ENCODE measurements at regions not wholly inside any gene's neighbourhood (a gene's known extent, or its start where the extent isn't known, plus 50 kb on each side); places are given as distances from the start of the nearest gene placed in this dataset.

DNA sequence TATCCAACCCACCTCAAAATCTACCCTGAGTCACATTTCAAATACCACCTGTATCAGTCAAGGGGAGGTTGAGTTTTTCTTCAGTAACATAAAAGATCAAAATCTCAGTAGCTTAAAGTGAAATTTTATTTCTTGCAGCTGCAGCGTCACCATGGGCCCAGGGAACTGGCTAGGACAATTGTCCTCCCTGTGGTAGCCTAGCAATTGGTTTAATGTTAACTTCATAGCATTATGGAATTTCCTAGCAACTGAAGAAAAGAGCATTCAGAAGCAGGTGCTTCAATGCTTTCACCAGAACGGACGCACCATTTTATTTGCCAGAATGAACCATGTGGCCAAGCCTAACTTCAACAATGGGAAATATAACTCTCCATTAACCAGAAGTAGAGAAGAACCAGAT is 359.3 kb upstream of the TSHZ3 start:
- no peaks in the 10 kb centered on the region for H3K4me1 ChIP-seq (ENCODE audit: control insufficient read depth in 1 of 2, insufficient read depth in 2 of 2, low read depth in 1 of 2, low read length in 1 of 2)
- no peak overlapping the region for H3K4me3 ChIP-seq (ENCODE audit: low read depth in 2 of 2, low read length in 1 of 2)
- H3K36me3 ChIP-seq (replicated peaks in 1 of 2; ENCODE audit: control insufficient read depth in 1 of 2, insufficient read depth in 2 of 2, low read length in 1 of 2): no peaks in the 10 kb centered on the region
- ChIA-PET CTCF (no interaction called here), POLR2A (no interaction called here)
- no peak overlapping the region for H2AFZ ChIP-seq (ENCODE audit: low read depth)
- H3F3A ChIP-seq (replicated peaks; ENCODE audit: insufficient read depth): no peaks in the 10 kb centered on the region
- H3K9me3 ChIP-seq: no peaks in the 10 kb centered on the region
- no peaks in the 10 kb centered on the region for H3K27me3 ChIP-seq (ENCODE audit: insufficient read depth)
- TF ChIP-seq FOXM1 (IDR thresholded peaks at IDR 0.05; ENCODE audit: low read depth) (no peak), SIN3A (IDR thresholded peaks at IDR 0.05; ENCODE audit: borderline replicate concordance, low read depth, low read length) (no peak), GABPA (IDR thresholded peaks at IDR 0.05; ENCODE audit: low read depth) (no peak), TCF12 (IDR thresholded peaks at IDR 0.05) (no peak), CHD2 (IDR thresholded peaks at IDR 0.05; ENCODE audit: low read length, partially characterized antibody) (no peak), FOSL2 (IDR thresholded peaks at IDR 0.05; ENCODE audit: borderline replicate concordance, low read depth) (no peak), TAF1 (IDR thresholded peaks at IDR 0.05; ENCODE audit: borderline replicate concordance, low read depth, low read length) (no peak)
- TF ChIP-seq, protein P1, sequence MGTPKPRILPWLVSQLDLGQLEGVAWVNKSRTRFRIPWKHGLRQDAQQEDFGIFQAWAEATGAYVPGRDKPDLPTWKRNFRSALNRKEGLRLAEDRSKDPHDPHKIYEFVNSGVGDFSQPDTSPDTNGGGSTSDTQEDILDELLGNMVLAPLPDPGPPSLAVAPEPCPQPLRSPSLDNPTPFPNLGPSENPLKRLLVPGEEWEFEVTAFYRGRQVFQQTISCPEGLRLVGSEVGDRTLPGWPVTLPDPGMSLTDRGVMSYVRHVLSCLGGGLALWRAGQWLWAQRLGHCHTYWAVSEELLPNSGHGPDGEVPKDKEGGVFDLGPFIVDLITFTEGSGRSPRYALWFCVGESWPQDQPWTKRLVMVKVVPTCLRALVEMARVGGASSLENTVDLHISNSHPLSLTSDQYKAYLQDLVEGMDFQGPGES (IDR thresholded peaks at IDR 0.05; ENCODE audit: low read depth, low read length): no peak
- TF ChIP-seq, protein P2, sequence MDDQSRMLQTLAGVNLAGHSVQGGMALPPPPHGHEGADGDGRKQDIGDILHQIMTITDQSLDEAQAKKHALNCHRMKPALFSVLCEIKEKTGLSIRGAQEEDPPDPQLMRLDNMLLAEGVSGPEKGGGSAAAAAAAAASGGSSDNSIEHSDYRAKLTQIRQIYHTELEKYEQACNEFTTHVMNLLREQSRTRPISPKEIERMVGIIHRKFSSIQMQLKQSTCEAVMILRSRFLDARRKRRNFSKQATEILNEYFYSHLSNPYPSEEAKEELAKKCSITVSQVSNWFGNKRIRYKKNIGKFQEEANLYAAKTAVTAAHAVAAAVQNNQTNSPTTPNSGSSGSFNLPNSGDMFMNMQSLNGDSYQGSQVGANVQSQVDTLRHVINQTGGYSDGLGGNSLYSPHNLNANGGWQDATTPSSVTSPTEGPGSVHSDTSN (IDR thresholded peaks at IDR 0.05): no peak
- TF ChIP-seq, protein P3, sequence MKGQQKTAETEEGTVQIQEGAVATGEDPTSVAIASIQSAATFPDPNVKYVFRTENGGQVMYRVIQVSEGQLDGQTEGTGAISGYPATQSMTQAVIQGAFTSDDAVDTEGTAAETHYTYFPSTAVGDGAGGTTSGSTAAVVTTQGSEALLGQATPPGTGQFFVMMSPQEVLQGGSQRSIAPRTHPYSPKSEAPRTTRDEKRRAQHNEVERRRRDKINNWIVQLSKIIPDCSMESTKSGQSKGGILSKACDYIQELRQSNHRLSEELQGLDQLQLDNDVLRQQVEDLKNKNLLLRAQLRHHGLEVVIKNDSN (IDR thresholded peaks at IDR 0.05; ENCODE audit: borderline replicate concordance, low read depth): no peak
- no peaks in the 10 kb centered on the region for H4K20me1 ChIP-seq (ENCODE audit: insufficient read depth)
- H3K9me2 ChIP-seq: no peaks in the 10 kb centered on the region
- no peak overlapping the region for H3K4me2 ChIP-seq
- no peak overlapping the region for H3K9ac ChIP-seq
- no peaks in the 10 kb centered on the region for H3K79me2 ChIP-seq (ENCODE audit: insufficient read depth)
- no peak for DNase-seq
- H3K27ac ChIP-seq (ENCODE audit: low read depth in 2 of 2, low read length in 1 of 2): no peak overlapping the region
- WGBS (ENCODE audit: low lambda C conversion rate): 37% methylated on average over 3 of the region's 3 CpGs

DNA sequence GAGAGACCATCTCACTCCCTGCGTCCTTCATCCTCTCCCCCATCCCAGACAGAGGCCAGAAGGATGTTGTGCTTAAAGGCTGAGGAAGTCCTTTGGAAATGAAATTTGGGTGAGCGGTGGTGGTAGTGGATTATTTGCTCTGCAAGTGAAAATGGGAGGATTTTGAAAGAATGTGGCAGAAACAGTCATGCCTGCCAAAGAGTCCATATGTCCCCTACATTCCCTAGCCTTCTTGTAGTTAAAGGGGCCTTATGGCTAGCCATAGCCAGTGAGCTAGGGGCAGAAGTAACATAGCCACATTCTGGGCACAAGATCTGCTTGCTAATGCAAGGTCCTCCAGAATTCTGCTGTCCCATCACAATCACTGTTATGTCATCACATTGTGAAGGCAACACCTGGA is 360.2 kb upstream of the TSHZ3 start:
- POLR2A ChIA-PET: no interaction called here
- H3K79me2 ChIP-seq (ENCODE audit: insufficient read depth): no peaks in the 10 kb centered on the region
- no peaks in the 10 kb centered on the region for H3K27me3 ChIP-seq (ENCODE audit: insufficient read depth)
- H2AFZ ChIP-seq (ENCODE audit: low read depth): no peak overlapping the region
- H3K9me3 ChIP-seq: no peaks in the 10 kb centered on the region
- no peaks in the 10 kb centered on the region for H3K9me2 ChIP-seq
- H3K27ac ChIP-seq (ENCODE audit: low read depth in 2 of 2, low read length in 1 of 2): no peak overlapping the region
- H3K4me2 ChIP-seq: no peak overlapping the region
- CTCF ChIA-PET: interaction anchor here (0.5 kb wide), 1 partner anchor 9 kb away, joined by 3 read pairs; no protein-coding TSS in a partner anchor
- H3K4me1 ChIP-seq (ENCODE audit: control insufficient read depth in 1 of 2, insufficient read depth in 2 of 2, low read depth in 1 of 2, low read length in 1 of 2): no peaks in the 10 kb centered on the region
- no peak for DNase-seq
- H4K20me1 ChIP-seq (ENCODE audit: insufficient read depth): no peaks in the 10 kb centered on the region
- 11% methylated on average over 2 of the region's 2 CpGs for WGBS (ENCODE audit: low lambda C conversion rate)
- H3F3A ChIP-seq (replicated peaks; ENCODE audit: insufficient read depth): no peaks in the 10 kb centered on the region
- H3K36me3 ChIP-seq (replicated peaks in 1 of 2; ENCODE audit: control insufficient read depth in 1 of 2, insufficient read depth in 2 of 2, low read length in 1 of 2): no peaks in the 10 kb centered on the region
- H3K9ac ChIP-seq: no peak overlapping the region
- H3K4me3 ChIP-seq (ENCODE audit: low read depth in 2 of 2, low read length in 1 of 2): no peak overlapping the region
- TF ChIP-seq, protein P4, sequence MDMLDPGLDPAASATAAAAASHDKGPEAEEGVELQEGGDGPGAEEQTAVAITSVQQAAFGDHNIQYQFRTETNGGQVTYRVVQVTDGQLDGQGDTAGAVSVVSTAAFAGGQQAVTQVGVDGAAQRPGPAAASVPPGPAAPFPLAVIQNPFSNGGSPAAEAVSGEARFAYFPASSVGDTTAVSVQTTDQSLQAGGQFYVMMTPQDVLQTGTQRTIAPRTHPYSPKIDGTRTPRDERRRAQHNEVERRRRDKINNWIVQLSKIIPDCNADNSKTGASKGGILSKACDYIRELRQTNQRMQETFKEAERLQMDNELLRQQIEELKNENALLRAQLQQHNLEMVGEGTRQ (IDR thresholded peaks at IDR 0.05; ENCODE audit: borderline replicate concordance, low read depth, low read length): no peak
- TF ChIP-seq NFIC (IDR thresholded peaks at IDR 0.05; ENCODE audit: borderline replicate concordance) (no peak), TEAD4 (IDR thresholded peaks at IDR 0.05; ENCODE audit: borderline replicate concordance, insufficient read depth) (no peak), FOXM1 (IDR thresholded peaks at IDR 0.05; ENCODE audit: low read depth) (no peak), NRF1 (IDR thresholded peaks at IDR 0.05; ENCODE audit: low read depth, low read length) (no peak), RXRA (IDR thresholded peaks at IDR 0.05; ENCODE audit: borderline replicate concordance, low read depth) (no peak), EZH2phosphoT487 (IDR thresholded peaks at IDR 0.05; ENCODE audit: borderline replicate concordance, low read depth) (no peak), CHD2 (IDR thresholded peaks at IDR 0.05; ENCODE audit: low read length, partially characterized antibody) (no peak), POLR2AphosphoS5 (IDR thresholded peaks at IDR 0.05; ENCODE audit: low read depth, low read length) (no peak), RCOR1 (IDR thresholded peaks at IDR 0.05; ENCODE audit: low read length) (no peak)
- TF ChIP-seq, protein P1 (IDR thresholded peaks at IDR 0.05; ENCODE audit: low read depth, low read length): no peak
- TF ChIP-seq, protein P2 (IDR thresholded peaks at IDR 0.05): no peak

All from SK-N-SH (cell line).